ENCODE measurements at regions not wholly inside any gene's neighbourhood (a gene's known extent, or its start where the extent isn't known, plus 50 kb on each side); places are given as distances from the start of the nearest gene placed in this dataset.

- no peak for TF ChIP-seq EGR1 (IDR thresholded peaks at IDR 0.05)
- no peak for TF ChIP-seq FOXM1 (IDR thresholded peaks at IDR 0.05; ENCODE audit: borderline replicate concordance, low read depth)
- TF ChIP-seq CREB1 (IDR thresholded peaks at IDR 0.05; ENCODE audit: low read depth), result no peak
- no peak for TF ChIP-seq ZBTB7A (IDR thresholded peaks at IDR 0.05; ENCODE audit: low read depth)
- no peak for TF ChIP-seq NFIC (IDR thresholded peaks at IDR 0.05)
- no peak for TF ChIP-seq USF1 (IDR thresholded peaks at IDR 0.05)
- no peak for TF ChIP-seq TCF12 (IDR thresholded peaks at IDR 0.05; ENCODE audit: low read depth)
- TF ChIP-seq EP300 (IDR thresholded peaks at IDR 0.05; ENCODE audit: borderline replicate concordance), result no peak
- TF ChIP-seq, protein P1, sequence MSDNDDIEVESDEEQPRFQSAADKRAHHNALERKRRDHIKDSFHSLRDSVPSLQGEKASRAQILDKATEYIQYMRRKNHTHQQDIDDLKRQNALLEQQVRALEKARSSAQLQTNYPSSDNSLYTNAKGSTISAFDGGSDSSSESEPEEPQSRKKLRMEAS (IDR thresholded peaks at IDR 0.05), result no peak
- no peak for TF ChIP-seq RAD21 (IDR thresholded peaks at IDR 0.05; ENCODE audit: low read depth)
- TF ChIP-seq TEAD4 (IDR thresholded peaks at IDR 0.05), result no peak
- no peak for TF ChIP-seq CEBPB (IDR thresholded peaks at IDR 0.05)
- no peak for TF ChIP-seq YY1 (IDR thresholded peaks at IDR 0.05; ENCODE audit: low read depth)
- no peak for TF ChIP-seq TAF1 (IDR thresholded peaks at IDR 0.05; ENCODE audit: low read depth)
- no peak for TF ChIP-seq REST (IDR thresholded peaks at IDR 0.05; ENCODE audit: low read depth)
These were observed 55.3 kb upstream of the TECRL start for GRCh38 chr4:64464581-64464980.
